ENCODE measurements at regions not wholly inside any gene's neighbourhood (a gene's known extent, or its start where the extent isn't known, plus 50 kb on each side); places are given as distances from the start of the nearest gene placed in this dataset.

DNA sequence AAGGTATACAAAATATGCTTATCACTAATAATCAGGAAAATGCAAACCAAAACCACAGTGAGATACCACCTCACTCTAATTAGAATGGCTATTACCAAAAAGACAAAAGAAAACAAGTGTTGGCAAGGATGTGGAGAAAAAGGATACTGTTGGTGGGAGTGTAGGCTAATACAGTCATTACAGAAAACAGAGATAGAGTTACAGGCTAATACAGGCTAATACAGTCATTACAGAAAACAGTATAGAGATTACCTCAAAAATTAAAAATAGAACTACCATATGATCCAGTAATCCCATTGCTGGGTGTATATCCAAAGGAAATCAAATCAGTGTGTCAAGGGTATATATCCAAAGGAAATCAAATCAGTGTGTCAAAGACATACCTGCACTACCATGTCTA lies 238.4 kb downstream of the PLPP3 start:
- no peak for DNase-seq

GRCh38 chr1:56339786-56340465 lies 239.4 kb downstream of the PLPP3 start:
- no peak for DNase-seq

DNA sequence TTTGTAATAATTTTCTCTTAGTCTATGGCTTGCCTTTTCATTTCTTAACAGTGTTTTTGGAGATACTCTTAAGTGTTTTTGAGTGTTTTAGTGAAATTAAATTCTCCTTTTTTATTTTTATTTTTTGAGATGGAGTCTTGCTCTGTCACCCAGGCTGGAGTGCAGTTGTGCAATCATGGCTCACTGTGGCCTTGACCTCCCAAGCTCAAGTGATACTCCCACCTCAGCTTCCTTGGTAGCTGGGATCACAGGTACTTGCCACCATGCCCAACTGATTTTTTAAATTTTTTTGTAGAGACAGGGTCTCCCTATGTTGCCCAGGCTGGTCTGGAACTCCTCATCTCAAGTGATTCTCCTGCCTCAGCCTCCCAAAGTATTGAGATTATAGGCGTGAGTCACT lies 240.3 kb downstream of the PLPP3 start:
- DNase-seq = no peak

GRCh38 chr1:56336982-56337381 lies 242.4 kb downstream of the PLPP3 start:
- DNase-seq = no peak

- no peak for DNase-seq
Measured at GRCh38 chr1:56335394-56335793, 244.0 kb downstream of the PLPP3 start.

GRCh38 chr1:56334047-56334446 lies 245.3 kb downstream of the PLPP3 start:
- DNase-seq = no peak

DNA sequence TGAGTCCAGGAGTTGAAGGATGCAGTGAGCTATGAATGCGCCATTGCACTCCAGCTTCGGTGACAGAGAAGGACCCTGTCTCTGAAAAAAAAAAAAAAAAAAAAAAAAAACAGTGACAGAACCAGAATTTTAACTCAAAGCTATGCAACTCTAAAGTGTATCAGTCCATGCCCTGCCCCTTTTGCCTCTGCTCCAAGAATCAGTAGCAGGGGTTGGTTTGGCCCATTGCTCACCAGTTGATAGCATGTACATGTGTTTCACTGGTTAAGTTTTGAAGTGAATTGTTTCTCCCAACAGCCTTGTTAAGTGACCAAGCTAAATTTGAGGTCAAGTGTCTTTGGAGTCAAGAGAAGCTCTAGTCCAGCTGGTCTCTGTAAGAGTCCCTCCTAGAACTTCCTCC lies 245.9 kb downstream of the PLPP3 start:
- no peak for DNase-seq

DNA sequence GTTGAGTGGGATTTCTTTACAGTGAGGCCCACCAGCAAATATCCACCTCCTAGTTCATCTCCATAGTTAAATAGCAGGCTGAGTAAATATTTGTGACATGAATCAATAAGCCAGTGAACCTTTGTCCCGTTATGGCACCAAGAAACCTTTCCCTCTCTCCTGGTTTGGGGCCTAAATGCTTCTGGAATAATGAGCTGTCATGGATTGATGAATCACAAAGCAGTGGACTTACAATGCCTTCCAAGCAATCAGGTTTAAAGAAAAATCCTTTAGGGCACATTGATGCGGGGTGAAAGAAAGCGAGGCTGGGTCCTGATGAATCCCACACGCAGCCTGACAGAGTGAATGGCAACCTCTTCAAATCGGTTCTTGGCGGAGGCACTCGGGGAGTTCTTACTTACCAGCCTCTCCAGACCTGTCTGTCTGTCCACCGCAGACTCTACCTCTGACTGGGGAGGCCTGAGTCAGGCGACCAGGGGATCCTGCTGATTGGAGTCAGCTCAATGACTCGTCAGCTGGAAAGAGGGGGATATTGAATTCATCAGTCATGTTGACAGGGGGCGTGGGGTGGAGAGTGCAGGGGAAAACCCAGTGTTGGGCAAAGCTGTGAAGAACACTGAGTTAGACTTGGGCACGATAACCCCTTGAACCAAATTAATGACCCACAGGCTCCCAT lies 247.3 kb downstream of the PLPP3 start:
- DNase-seq = no peak

DNA sequence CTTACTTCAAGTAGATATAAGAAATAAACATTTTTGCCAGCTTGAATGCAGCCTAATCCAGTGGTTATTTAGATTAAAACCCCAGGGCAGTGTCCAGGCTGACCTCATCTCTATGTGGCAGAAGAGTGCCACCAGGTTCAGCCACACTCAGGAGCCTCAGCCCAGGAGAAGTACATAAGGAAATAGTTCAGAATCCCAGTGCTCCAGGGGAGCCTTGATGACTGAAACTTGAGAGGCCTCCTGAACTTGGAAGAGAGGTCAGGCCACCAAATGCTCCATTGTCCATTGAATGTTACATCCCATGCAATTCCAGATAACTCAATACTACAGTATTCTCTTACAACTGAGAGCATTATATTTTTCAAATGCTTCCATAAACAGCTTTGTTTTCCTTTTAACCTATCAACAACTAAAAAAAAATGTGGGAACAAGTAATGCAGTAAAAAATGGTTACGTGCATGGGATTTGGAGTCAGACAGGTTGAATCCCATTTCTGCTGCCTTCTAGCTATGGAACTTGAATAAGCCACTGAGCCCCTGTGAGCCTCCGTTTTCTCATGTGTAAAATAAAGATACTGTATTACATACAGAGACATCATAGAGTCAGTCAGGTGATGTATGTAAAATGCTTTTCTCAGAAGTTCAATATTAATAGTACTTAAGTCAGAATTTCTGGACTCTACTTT lies 248.0 kb downstream of the PLPP3 start:
- DNase-seq = no peak

- DNase-seq = no peak
Measured at GRCh38 chr1:56330391-56331026, 248.9 kb downstream of the PLPP3 start.

GRCh38 chr1:56329970-56330369 lies 249.4 kb downstream of the PLPP3 start:
- DNase-seq = no peak

GRCh38 chr1:56327195-56327594 lies 252.2 kb downstream of the PLPP3 start:
- DNase-seq = no peak

DNA sequence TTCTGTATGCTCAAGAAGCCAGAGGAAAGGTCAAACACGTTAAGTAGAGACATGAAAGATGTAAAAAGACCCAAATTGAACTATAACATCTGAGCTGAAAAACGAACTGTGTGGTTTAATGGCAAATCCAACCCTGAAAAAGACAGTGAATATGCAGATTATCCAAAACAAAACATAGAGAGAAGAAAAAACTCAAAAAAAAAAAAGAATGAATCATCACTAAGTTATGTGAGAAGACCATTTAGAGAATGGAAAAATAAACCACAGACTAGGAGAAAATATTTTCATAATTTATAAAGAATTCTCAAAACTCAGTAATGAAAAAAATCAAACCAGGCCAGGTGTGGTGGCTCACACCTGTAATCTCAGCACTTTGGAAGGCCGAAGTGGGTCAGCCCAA lies 253.3 kb downstream of the PLPP3 start:
- DNase-seq = no peak

DNA sequence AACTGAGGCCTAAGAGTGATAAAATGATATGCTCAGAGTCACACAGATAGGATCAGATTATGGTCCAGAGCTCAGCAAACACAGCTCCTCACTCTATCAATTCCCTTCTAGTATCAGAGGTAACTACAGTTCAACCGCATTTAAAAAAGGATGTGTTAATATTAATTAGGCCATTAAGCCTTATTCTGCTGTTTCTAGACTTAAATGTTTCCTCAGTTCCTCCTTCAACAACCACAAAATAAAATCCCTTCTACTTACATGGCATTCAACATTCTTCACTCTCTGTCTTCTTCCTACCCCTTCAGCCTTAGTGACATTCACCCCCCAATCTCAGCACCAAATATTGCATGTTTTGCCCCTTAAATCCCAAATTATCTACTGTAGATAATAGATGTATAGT lies 254.9 kb downstream of the PLPP3 start:
- no peak for DNase-seq

- DNase-seq = no peak
Measured at GRCh38 chr1:56322211-56322610, 257.2 kb downstream of the PLPP3 start.

DNA sequence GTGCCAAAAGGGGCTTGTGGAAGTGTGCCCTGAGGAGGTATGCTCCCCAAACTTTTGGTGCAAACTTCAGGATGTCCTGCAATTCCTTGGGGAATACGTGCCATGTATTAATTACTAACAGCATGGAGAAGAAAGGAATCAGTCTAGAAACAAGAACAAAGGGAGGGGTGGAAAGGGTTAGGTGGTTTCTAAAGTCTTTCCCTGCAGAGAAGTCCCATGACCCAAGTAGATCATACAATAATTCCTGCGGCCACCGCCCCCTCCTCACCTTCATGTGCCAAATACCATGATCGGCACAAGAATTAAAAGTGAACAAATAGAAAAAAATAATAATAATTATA lies 258.2 kb downstream of the PLPP3 start:
- no peak for DNase-seq

- no peak for DNase-seq
Measured at GRCh38 chr1:56320464-56321149, 258.8 kb downstream of the PLPP3 start.

DNA sequence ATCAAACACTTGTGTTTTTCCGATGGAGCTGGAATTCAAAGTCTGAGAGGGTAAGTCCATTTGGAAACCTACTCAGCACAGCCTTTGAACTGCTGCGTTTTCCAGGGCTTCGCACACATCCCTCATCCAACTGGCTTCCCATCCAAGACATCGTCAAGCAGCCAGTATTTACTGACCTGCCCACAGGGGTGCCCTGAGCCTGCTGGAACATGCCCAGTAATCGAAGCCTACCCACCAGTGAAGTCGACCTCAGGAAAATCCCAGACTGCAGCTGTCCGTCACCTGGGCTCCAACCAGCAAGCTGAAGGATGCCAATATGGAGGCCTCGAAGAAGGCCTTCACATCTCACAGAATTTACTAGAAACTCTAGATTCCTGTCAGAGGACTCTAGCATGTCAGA lies 261.6 kb downstream of the PLPP3 start:
- DNase-seq = no peak

DNA sequence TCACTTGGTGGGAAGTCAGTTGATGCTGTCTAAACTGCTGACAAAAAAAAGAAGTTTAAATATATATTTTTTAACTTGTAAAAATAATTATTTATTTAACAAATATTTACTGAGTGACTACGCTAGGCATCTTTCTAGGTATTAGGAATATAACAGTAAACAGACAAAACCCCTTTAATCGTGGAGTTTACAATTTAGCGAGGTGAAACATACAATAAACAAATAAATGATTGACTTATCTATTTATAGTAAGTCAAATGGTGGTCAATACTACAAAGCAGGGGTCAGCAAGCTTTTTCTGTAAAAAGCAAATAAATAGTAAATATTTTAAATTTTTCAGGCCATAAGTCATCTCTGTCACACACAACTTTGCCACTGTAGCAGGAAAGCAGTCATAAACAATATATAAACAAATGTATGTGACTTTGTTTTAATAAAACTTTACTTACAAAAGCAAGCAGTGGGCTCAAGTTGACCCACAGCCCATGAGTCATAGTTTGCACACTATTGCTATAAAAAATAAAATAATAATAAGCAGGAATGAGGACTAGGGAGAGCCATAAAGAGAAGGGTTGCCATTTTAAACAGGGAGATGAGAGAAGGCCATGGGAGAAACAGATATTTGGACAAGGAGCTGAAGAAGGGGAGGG lies 263.9 kb downstream of the PLPP3 start:
- no peak for DNase-seq

DNA sequence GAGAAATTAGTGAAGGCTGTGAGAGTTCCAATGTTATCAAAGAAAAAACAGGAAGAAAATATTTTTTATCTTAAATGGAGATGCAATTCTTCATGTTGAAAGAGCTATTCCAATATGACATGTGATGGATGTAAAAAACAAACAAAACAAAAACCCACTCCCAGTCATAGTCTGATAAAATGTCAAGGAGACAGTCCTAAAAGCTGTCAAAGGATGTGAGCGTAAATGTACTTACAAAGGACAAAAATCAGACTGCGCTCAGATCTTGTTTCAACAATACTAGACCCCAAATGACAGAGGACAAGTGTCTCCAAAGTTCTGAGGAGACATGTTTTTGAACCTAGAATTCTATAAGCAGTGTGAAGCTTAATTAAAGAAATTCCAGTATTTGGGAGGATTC lies 265.8 kb downstream of the PLPP3 start:
- no peak for DNase-seq

DNA sequence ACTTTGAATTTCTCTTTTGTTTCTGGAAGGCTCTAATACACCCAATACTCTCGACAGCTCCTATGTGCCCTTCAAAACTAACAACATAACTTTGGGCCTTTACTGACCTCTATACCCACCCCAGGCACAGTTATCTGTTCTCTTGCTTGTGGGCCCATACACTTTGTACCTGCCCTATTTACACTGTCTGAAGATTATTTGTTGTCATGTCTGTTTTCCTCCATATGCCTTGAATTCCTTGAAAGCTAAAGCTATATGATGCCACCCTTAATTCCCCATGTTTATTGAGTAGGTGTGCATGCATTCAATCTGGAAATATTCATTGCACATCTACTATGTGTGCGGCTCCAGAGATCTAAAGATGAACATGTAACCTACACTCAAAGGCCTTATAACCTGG lies 267.6 kb downstream of the PLPP3 start:
- no peak for DNase-seq

GRCh38 chr1:56310945-56311344 lies 268.4 kb downstream of the PLPP3 start:
- no peak for DNase-seq

- DNase-seq = no peak
Measured at GRCh38 chr1:56309065-56309464, 270.3 kb downstream of the PLPP3 start.
